GM21381 (cell line): ENCODE measurements at regions not wholly inside any gene's neighbourhood (a gene's known extent, or its start where the extent isn't known, plus 50 kb on each side); places are given as distances from the start of the nearest gene placed in this dataset.
"Not testable (repeated sequence)": the region's sequence is repeated elsewhere in the genome, so short reads cannot be mapped to it uniquely, and the experiment has no call there.

ENCODE experiments used
- ATAC-seq: cut with Tn5 transposase; IDR thresholded peaks from one replicate; pipeline ENCODE4 v1.9.1; 2021; ENCODE audit warnings: mild to moderate bottlenecking, moderate library complexity; ENCODE audit not compliant: unreplicated experiment

- no peak for ATAC-seq
Observed at GRCh38 chr10:36564433-36564832, 561.0 kb upstream of the ANKRD30A start.

- no peak for ATAC-seq
Observed at GRCh38 chr10:36559412-36560400, 565.7 kb upstream of the ANKRD30A start.

GRCh38 chr10:36556468-36556867 lies 568.9 kb upstream of the ANKRD30A start:
- no peak for ATAC-seq

- ATAC-seq, result no peak
Observed at GRCh38 chr10:36555036-36555435, 570.4 kb upstream of the ANKRD30A start.

GRCh38 chr10:36547965-36548364 lies 577.4 kb upstream of the ANKRD30A start:
- no peak for ATAC-seq

- no peak for ATAC-seq
Observed at GRCh38 chr10:36542493-36542892, 582.9 kb upstream of the ANKRD30A start.

- ATAC-seq, result no peak
Observed at GRCh38 chr10:36540611-36541010, 584.8 kb upstream of the ANKRD30A start.

- ATAC-seq, result no peak
Observed at GRCh38 chr10:36538953-36539586, 586.3 kb upstream of the ANKRD30A start.

- peak; percentile 100 for ATAC-seq
Observed at GRCh38 chr10:36534471-36535002, 590.9 kb upstream of the ANKRD30A start.

GRCh38 chr10:36533861-36534260 lies 591.5 kb upstream of the ANKRD30A start:
- ATAC-seq, result no peak

- no peak for ATAC-seq
Observed at GRCh38 chr10:36533316-36533715, 592.1 kb upstream of the ANKRD30A start.

- no peak for ATAC-seq
Observed at GRCh38 chr10:36531621-36532020, 593.8 kb upstream of the ANKRD30A start.

GRCh38 chr10:36526033-36526432 lies 599.4 kb upstream of the ANKRD30A start:
- no peak for ATAC-seq

- ATAC-seq, result not testable (repeated sequence)
Observed at GRCh38 chr10:36524126-36524525, 601.3 kb upstream of the ANKRD30A start.

GRCh38 chr10:36519909-36520308 lies 605.5 kb upstream of the ANKRD30A start:
- ATAC-seq, result no peak

GRCh38 chr10:36516281-36516680 lies 609.1 kb upstream of the ANKRD30A start:
- no peak for ATAC-seq

- no peak for ATAC-seq
Observed at GRCh38 chr10:36515319-36515718, 610.1 kb upstream of the ANKRD30A start.

- no peak for ATAC-seq
Observed at GRCh38 chr10:36507715-36508114, 617.7 kb upstream of the ANKRD30A start.

GRCh38 chr10:36506697-36507496 lies 618.5 kb upstream of the ANKRD30A start:
- ATAC-seq, result no peak

GRCh38 chr10:36506261-36506660 lies 619.1 kb upstream of the ANKRD30A start:
- ATAC-seq, result no peak

GRCh38 chr10:36504758-36505157 lies 620.6 kb upstream of the ANKRD30A start:
- ATAC-seq, result no peak
